ENCODE measurements at regions not wholly inside any gene's neighbourhood (a gene's known extent, or its start where the extent isn't known, plus 50 kb on each side); places are given as distances from the start of the nearest gene placed in this dataset.

- Histone ChIP-seq H3K9ac (ENCODE audit: low read length) (no peak overlapping the region), H3K79me2 (ENCODE audit: insufficient read depth, low read length) (no peaks in the 10 kb centered on the region), H2AFZ (ENCODE audit: low read depth, low read length, severe bottlenecking) (no peak overlapping the region), H4K20me1 (ENCODE audit: low read depth, low read length) (no peaks in the 10 kb centered on the region), H3K27ac (ENCODE audit: low read depth, low read length) (no peak overlapping the region), H3K4me2 (ENCODE audit: low read depth, low read length, poor library complexity, severe bottlenecking) (no peak overlapping the region), H3K9me3 (ENCODE audit: insufficient read depth, low read length) (no peaks in the 10 kb centered on the region), H3K36me3 (ENCODE audit: low read length) (no peaks in the 10 kb centered on the region), H3K27me3 (ENCODE audit: low read length) (no peaks in the 10 kb centered on the region), H3K9me2 (replicated peaks; ENCODE audit: insufficient read depth, low read length) (no peaks in the 10 kb centered on the region), H3F3A (ENCODE audit: insufficient read depth) (no peaks in the 10 kb centered on the region), H3K4me3 (ENCODE audit: insufficient read depth, low read length, poor library complexity, severe bottlenecking) (no peak overlapping the region)
- no peak for TF ChIP-seq CTCF (IDR thresholded peaks at IDR 0.05; ENCODE audit: insufficient read depth, low read length, poor library complexity, severe bottlenecking)
- no peak for TF ChIP-seq EZH2phosphoT487 (conservative IDR thresholded peaks at IDR 0.05; ENCODE audit: low read length)
Measured at GRCh38 chr11:104830508-104830907, 67.8 kb downstream of the CASP12 start.

GRCh38 chr11:104830080-104830479 lies 68.2 kb downstream of the CASP12 start:
- Histone ChIP-seq H3K9me3 (ENCODE audit: insufficient read depth, low read length) (no peaks in the 10 kb centered on the region), H3K27ac (ENCODE audit: low read depth, low read length) (no peak overlapping the region), H3K27me3 (ENCODE audit: low read length) (no peaks in the 10 kb centered on the region), H2AFZ (ENCODE audit: low read depth, low read length, severe bottlenecking) (no peak overlapping the region), H3K9me2 (replicated peaks; ENCODE audit: insufficient read depth, low read length) (no peaks in the 10 kb centered on the region), H3K4me3 (ENCODE audit: insufficient read depth, low read length, poor library complexity, severe bottlenecking) (no peak overlapping the region), H3F3A (ENCODE audit: insufficient read depth) (no peaks in the 10 kb centered on the region), H4K20me1 (ENCODE audit: low read depth, low read length) (no peaks in the 10 kb centered on the region), H3K4me2 (ENCODE audit: low read depth, low read length, poor library complexity, severe bottlenecking) (no peak overlapping the region), H3K79me2 (ENCODE audit: insufficient read depth, low read length) (no peaks in the 10 kb centered on the region), H3K9ac (ENCODE audit: low read length) (no peak overlapping the region), H3K36me3 (ENCODE audit: low read length) (no peaks in the 10 kb centered on the region)
- TF ChIP-seq CTCF (IDR thresholded peaks at IDR 0.05; ENCODE audit: insufficient read depth, low read length, poor library complexity, severe bottlenecking): no peak
- no peak for TF ChIP-seq EZH2phosphoT487 (conservative IDR thresholded peaks at IDR 0.05; ENCODE audit: low read length)

- TF ChIP-seq CTCF (IDR thresholded peaks at IDR 0.05; ENCODE audit: insufficient read depth, low read length, poor library complexity, severe bottlenecking): no peak
- TF ChIP-seq EZH2phosphoT487 (conservative IDR thresholded peaks at IDR 0.05; ENCODE audit: low read length): no peak
- H3K9me3 ChIP-seq (ENCODE audit: insufficient read depth, low read length): no peaks in the 10 kb centered on the region
- no peaks in the 10 kb centered on the region for H3F3A ChIP-seq (ENCODE audit: insufficient read depth)
Measured at GRCh38 chr11:104826772-104827171, 71.5 kb downstream of the CASP12 start.

More at GRCh38 chr11:104826772-104827171, 71.5 kb downstream of the CASP12 start:
- Histone ChIP-seq H3K9ac (ENCODE audit: low read length) (no peak overlapping the region), H3K4me2 (ENCODE audit: low read depth, low read length, poor library complexity, severe bottlenecking) (no peak overlapping the region), H3K36me3 (ENCODE audit: low read length) (no peaks in the 10 kb centered on the region), H3K27ac (ENCODE audit: low read depth, low read length) (no peak overlapping the region), H3K9me2 (replicated peaks; ENCODE audit: insufficient read depth, low read length) (no peaks in the 10 kb centered on the region), H2AFZ (ENCODE audit: low read depth, low read length, severe bottlenecking) (no peak overlapping the region), H3K79me2 (ENCODE audit: insufficient read depth, low read length) (no peaks in the 10 kb centered on the region), H3K4me3 (ENCODE audit: insufficient read depth, low read length, poor library complexity, severe bottlenecking) (no peak overlapping the region), H3K27me3 (ENCODE audit: low read length) (no peaks in the 10 kb centered on the region), H4K20me1 (ENCODE audit: low read depth, low read length) (no peaks in the 10 kb centered on the region)

Measured in SU-DHL-6 (cell line).